Tibial nerve (tissue), 4 donors: ENCODE measurements at regions not wholly inside any gene's neighbourhood (a gene's known extent, or its start where the extent isn't known, plus 50 kb on each side); places are given as distances from the start of the nearest gene placed in this dataset.

ENCODE experiments used
- EP300 ChIP-seq, 2 donors: sonication (generic); formaldehyde crosslinking; IDR thresholded peaks; one replicate each; pipeline ENCODE4 v1.6.1; 2017; ENCODE audit warnings: antibody characterized with exemption in 2 of 2, mild to moderate bottlenecking in 1 of 2
- POLR2A ChIP-seq, 2 donors: fragments of 450-650 bp; IDR thresholded peaks; one replicate each; pipeline ENCODE4 v1.6.1; 2017; ENCODE audit warnings: antibody characterized with exemption in 2 of 2, mild to moderate bottlenecking in 2 of 2, moderate library complexity in 2 of 2
- TF ChIP-seq, protein P1 (sequence below), 5 experiments: fragments of 200-600 bp in 3 of 5; fragments of 450-650 bp in 2 of 5; sonication (generic) in 3 of 5; IDR thresholded peaks; one replicate each; pipeline ENCODE4 v1.5.1; 2016 to 2019; ENCODE audit warnings: antibody characterized with exemption in 5 of 5, mild to moderate bottlenecking in 3 of 5, moderate library complexity in 2 of 5

DNA sequence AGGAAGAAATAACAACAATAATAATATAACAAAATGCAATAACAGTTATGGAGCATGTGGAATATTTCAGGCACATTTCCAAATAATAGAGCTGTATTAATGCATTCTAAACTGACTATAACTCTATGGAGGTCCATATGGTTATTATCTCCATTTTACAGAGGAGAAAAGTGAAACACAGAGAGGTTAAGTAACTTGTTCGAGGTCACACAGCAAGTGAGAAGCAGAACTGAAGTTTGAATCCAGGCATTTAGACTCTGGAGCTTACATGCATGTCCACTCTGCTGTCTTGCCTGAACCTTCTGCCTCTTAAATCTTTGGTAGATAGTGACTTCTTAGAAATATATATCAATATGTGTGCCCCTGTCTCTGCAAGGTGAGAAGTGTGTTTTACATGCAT is 350.8 kb downstream of the GADD45G start:
- TF ChIP-seq, protein P1, sequence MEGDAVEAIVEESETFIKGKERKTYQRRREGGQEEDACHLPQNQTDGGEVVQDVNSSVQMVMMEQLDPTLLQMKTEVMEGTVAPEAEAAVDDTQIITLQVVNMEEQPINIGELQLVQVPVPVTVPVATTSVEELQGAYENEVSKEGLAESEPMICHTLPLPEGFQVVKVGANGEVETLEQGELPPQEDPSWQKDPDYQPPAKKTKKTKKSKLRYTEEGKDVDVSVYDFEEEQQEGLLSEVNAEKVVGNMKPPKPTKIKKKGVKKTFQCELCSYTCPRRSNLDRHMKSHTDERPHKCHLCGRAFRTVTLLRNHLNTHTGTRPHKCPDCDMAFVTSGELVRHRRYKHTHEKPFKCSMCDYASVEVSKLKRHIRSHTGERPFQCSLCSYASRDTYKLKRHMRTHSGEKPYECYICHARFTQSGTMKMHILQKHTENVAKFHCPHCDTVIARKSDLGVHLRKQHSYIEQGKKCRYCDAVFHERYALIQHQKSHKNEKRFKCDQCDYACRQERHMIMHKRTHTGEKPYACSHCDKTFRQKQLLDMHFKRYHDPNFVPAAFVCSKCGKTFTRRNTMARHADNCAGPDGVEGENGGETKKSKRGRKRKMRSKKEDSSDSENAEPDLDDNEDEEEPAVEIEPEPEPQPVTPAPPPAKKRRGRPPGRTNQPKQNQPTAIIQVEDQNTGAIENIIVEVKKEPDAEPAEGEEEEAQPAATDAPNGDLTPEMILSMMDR (IDR thresholded peaks at IDR 0.05), result no peak
- TF ChIP-seq EP300 (IDR thresholded peaks at IDR 0.05), result no peak
- TF ChIP-seq POLR2A (IDR thresholded peaks at IDR 0.05), result no peak
